ENCODE measurements at regions not wholly inside any gene's neighbourhood (a gene's known extent, or its start where the extent isn't known, plus 50 kb on each side); places are given as distances from the start of the nearest gene placed in this dataset.

GRCh38 chr17:77905266-77905665, 53.2 kb upstream of the TNRC6C start:
- no peak for DNase-seq

- DNase-seq, result no peak
Observed at GRCh38 chr17:77905766-77906165, 52.7 kb upstream of the TNRC6C start.

- no peak for DNase-seq
Observed at GRCh38 chr17:77906377-77906871, 52.1 kb upstream of the TNRC6C start.

GRCh38 chr17:77907497-77908461, 50.7 kb upstream of the TNRC6C start:
- no peak for DNase-seq

GRCh38 chr17:77908501-77908900, 50.0 kb upstream of the TNRC6C start:
- DNase-seq, result no peak
